ENCODE measurements at regions not wholly inside any gene's neighbourhood (a gene's known extent, or its start where the extent isn't known, plus 50 kb on each side); places are given as distances from the start of the nearest gene placed in this dataset.
"Not testable (repeated sequence)": the region's sequence is repeated elsewhere in the genome, so short reads cannot be mapped to it uniquely, and the experiment has no call there.

DNA sequence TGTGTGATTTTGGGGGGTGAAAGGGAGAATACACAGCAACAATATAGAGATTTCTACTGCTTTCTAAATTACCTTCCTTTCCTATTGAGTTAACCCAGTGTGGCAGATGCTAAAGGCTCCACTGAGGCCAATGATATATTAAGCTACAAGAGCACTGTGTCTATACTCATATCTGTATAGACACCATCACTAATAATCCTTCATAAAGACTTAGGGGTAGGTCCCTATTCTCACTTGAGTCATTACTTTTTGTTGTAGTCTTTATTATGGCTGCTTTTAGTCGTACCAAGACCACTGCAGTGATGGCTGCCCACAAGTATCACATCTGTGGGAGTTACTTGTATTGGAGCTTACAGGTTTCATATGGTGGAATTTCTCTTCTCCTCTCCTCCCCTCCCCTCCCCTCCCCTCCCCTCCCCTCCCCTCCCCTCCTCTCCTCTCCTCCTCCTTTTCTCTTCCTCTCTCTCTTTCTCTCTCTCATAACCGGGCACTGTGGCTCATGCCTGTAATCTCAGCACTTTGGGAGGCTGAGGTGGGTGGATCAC is 637.6 kb downstream of the ADCYAP1 start:
- TF ChIP-seq, protein P1, sequence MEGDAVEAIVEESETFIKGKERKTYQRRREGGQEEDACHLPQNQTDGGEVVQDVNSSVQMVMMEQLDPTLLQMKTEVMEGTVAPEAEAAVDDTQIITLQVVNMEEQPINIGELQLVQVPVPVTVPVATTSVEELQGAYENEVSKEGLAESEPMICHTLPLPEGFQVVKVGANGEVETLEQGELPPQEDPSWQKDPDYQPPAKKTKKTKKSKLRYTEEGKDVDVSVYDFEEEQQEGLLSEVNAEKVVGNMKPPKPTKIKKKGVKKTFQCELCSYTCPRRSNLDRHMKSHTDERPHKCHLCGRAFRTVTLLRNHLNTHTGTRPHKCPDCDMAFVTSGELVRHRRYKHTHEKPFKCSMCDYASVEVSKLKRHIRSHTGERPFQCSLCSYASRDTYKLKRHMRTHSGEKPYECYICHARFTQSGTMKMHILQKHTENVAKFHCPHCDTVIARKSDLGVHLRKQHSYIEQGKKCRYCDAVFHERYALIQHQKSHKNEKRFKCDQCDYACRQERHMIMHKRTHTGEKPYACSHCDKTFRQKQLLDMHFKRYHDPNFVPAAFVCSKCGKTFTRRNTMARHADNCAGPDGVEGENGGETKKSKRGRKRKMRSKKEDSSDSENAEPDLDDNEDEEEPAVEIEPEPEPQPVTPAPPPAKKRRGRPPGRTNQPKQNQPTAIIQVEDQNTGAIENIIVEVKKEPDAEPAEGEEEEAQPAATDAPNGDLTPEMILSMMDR (conservative IDR thresholded peaks at IDR 0.05; ENCODE audit: low read depth) = no peak
- ChIA-PET POLR2A (ENCODE audit: low non-redundant PET) (no interaction called here), CTCF (interaction anchor here (0.5 kb wide), 1 partner anchor 409 kb away, joined by 4 read pairs; no protein-coding TSS in a partner anchor)
- no peak overlapping the region for H3K27ac ChIP-seq
- no peak for DNase-seq (ENCODE audit: low spot score)

DNA sequence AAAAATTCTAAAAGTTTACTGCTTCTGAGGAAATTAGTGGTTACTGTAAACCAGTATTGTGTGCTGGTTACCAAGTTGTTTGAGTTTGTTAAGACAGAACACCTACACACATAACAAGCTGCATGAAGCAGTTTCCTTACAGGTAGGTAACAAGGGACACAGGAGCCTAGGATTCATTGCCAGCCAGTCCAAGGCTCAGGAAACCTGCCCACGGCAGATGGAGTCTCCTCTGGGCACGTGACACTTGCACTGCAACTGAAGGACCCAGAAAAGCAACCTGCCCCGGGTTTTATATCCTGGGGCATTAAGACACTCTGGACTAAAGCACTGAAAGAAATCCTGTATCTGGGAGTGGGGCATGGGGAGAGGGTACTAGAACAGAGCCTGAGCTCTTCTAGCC is 639.3 kb downstream of the ADCYAP1 start:
- TF ChIP-seq, protein P1 (conservative IDR thresholded peaks at IDR 0.05; ENCODE audit: low read depth) = no peak
- ChIA-PET POLR2A (ENCODE audit: low non-redundant PET) (no interaction called here), CTCF (interaction anchor here (0.6 kb wide), 1 partner anchor 1132 kb away, joined by 5 read pairs; no protein-coding TSS in a partner anchor)
- H3K27ac ChIP-seq = no peak overlapping the region
- no peak for DNase-seq (ENCODE audit: low spot score)

DNA sequence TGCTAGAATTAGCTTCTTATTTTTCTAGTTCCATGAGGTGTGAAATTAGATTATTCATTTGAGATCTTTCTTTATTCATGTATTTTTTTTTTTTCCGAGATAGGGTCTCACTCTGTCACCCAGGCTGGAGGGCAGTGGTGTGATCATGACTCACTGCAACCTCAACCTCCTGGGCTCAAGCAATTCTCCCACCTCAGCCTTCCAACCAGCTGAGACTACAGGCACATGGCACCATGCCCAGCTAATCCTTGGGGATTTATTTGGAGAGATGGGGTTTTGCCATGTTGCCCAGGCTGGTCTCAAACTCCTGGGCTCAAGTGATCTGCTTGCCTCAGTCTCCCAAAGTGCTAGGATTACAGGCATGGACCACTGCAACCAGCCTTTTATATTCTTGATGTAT is 653.0 kb downstream of the ADCYAP1 start:
- POLR2A ChIA-PET (ENCODE audit: low non-redundant PET); CTCF ChIA-PET; DNase-seq (ENCODE audit: low spot score); H3K27ac ChIP-seq: not testable (repeated sequence)

DNA sequence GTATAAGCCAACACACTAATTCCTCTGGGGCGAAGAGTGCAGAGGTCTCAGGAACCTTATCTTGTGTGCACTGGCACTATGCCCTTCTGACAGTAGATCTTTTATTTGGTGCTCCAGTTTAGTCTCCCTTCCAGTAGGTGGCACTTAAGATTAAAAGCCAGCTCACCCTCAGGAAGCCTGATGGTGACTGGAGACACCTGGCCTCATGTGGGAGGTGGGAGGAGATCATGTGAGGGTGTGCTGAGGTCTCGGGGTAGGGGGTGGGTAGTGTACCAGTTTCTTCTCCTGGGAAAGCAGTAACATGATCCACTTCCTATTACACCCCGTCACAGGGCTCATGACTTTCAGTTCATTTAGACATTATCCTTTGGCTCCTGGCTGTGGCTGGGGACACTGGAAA is 654.9 kb downstream of the ADCYAP1 start:
- no peak overlapping the region for H3K27ac ChIP-seq
- DNase-seq (ENCODE audit: low spot score) = no peak
- CTCF ChIA-PET = no interaction called here
- POLR2A ChIA-PET (ENCODE audit: low non-redundant PET) = no interaction called here
- TF ChIP-seq, protein P1 (conservative IDR thresholded peaks at IDR 0.05; ENCODE audit: low read depth) = no peak

DNA sequence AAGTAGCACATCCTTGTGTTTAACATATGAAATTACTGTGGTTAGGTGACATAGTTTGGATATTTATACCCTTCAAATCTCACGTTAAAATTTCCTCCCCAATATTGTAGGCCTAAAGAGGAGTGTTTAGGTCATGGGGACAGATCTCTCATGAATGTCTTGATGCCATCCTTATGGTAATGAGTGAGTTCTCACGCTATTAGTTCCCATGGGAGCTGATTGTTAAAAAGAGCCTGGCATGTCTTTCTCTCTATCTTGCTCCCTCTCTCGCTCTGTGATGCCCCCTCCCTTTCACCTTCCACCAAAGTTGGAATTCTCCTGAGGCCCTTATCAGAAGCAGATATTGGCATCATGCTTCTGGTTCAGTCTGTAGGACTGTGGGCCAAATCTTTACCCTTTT is 660.1 kb downstream of the ADCYAP1 start:
- no peak overlapping the region for H3K27ac ChIP-seq
- TF ChIP-seq, protein P1 (conservative IDR thresholded peaks at IDR 0.05; ENCODE audit: low read depth) = no peak
- ChIA-PET POLR2A (ENCODE audit: low non-redundant PET) (no interaction called here), CTCF (no interaction called here)
- no peak for DNase-seq (ENCODE audit: low spot score)

DNA sequence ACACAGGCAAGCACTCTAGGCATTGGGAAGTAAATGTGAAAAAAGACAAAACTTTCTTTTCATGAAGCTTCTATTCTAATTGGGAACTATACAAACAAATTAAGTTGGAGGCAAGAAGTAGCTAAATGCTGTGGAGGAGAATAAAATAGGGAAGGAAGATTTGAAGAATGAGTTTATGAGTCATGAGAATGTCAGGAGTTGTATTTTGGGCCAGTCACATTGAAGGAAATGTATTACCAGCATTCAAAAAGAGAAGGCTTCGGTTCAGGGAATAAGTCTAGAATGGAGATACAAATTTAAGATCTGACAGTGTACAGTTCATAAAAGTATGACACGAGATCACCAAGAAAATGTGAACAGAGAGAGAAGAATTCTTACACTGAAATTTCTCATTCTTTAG is 666.5 kb downstream of the ADCYAP1 start:
- CTCF ChIA-PET = no interaction called here

DNA sequence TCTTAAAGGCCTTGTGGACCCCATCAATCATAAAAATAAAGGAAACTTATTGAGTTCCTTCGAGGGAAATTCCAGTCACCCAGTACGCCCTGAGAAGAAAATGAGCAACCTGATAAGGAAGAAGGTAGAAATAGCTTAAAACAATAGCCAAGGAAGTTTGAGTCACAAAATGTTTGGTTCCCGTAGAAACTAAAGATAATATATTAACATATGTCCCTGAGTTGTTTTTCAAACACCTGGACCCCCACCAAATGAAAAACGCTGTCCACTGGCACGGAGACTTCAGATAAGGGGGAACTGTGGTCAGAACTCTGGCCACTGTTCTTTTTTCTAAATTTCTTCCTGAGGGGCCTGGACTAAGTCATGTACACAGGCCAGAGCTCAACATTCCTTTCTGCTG is 669.1 kb downstream of the ADCYAP1 start:
- DNase-seq (ENCODE audit: low spot score) = no peak
- no peak overlapping the region for H3K27ac ChIP-seq
- TF ChIP-seq, protein P1 (conservative IDR thresholded peaks at IDR 0.05; ENCODE audit: low read depth) = no peak
- CTCF ChIA-PET = no interaction called here
- POLR2A ChIA-PET (ENCODE audit: low non-redundant PET) = no interaction called here

More for the DNA sequence above, 666.5 kb downstream of the ADCYAP1 start:
- TF ChIP-seq, protein P1 (conservative IDR thresholded peaks at IDR 0.05; ENCODE audit: low read depth) = no peak
- DNase-seq (ENCODE audit: low spot score) = no peak
- POLR2A ChIA-PET (ENCODE audit: low non-redundant PET) = no interaction called here
- no peak overlapping the region for H3K27ac ChIP-seq
